ENCODE measurements at regions not wholly inside any gene's neighbourhood (a gene's known extent, or its start where the extent isn't known, plus 50 kb on each side); places are given as distances from the start of the nearest gene placed in this dataset.

DNA sequence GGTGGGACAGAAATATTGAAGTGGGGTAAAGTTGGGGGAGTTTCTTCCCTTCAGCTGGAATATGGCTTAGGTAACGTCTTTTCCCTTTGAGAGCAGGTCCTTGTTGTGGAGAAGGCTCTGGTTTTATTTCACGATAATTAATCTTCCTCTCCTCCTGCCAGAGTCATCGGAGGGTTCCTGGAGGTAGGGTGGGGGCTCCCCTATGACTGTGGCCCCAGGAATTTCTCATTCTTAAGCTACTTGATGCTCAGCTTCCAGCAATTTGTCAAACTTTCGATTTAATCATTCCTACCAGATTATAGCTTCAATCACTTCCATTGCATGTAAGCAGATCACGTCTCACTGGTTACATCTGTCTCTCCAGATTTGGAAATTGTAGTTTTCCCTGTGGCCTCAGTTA lies 242.8 kb upstream of the PLET1 start:
- TF ChIP-seq, protein P1, sequence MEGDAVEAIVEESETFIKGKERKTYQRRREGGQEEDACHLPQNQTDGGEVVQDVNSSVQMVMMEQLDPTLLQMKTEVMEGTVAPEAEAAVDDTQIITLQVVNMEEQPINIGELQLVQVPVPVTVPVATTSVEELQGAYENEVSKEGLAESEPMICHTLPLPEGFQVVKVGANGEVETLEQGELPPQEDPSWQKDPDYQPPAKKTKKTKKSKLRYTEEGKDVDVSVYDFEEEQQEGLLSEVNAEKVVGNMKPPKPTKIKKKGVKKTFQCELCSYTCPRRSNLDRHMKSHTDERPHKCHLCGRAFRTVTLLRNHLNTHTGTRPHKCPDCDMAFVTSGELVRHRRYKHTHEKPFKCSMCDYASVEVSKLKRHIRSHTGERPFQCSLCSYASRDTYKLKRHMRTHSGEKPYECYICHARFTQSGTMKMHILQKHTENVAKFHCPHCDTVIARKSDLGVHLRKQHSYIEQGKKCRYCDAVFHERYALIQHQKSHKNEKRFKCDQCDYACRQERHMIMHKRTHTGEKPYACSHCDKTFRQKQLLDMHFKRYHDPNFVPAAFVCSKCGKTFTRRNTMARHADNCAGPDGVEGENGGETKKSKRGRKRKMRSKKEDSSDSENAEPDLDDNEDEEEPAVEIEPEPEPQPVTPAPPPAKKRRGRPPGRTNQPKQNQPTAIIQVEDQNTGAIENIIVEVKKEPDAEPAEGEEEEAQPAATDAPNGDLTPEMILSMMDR (IDR thresholded peaks at IDR 0.05; ENCODE audit: control insufficient read depth, insufficient read depth, low read depth, low read length, missing control alignments), result no peak
- no peak for DNase-seq (ENCODE audit: low read depth)
- no peak overlapping the region for H3K4me3 ChIP-seq (ENCODE audit: control insufficient read depth, low read depth, low read length)

GRCh38 chr11:112504056-112504455 lies 243.4 kb upstream of the PLET1 start:
- no peak for DNase-seq (ENCODE audit: low read depth)
- no peak overlapping the region for H3K4me3 ChIP-seq (ENCODE audit: control insufficient read depth, low read depth, low read length)
- TF ChIP-seq, protein P1 (IDR thresholded peaks at IDR 0.05; ENCODE audit: control insufficient read depth, insufficient read depth, low read depth, low read length, missing control alignments), result no peak

GRCh38 chr11:112506852-112507251 lies 246.2 kb upstream of the PLET1 start:
- TF ChIP-seq, protein P1 (IDR thresholded peaks at IDR 0.05; ENCODE audit: control insufficient read depth, insufficient read depth, low read depth, low read length, missing control alignments), result no peak
- H3K4me3 ChIP-seq (ENCODE audit: control insufficient read depth, low read depth, low read length), result no peak overlapping the region
- DNase-seq (ENCODE audit: low read depth), result no peak

- no peak overlapping the region for H3K4me3 ChIP-seq (ENCODE audit: control insufficient read depth, low read depth, low read length)
- TF ChIP-seq, protein P1 (IDR thresholded peaks at IDR 0.05; ENCODE audit: control insufficient read depth, insufficient read depth, low read depth, low read length, missing control alignments), result no peak
- no peak for DNase-seq (ENCODE audit: low read depth)
Observed at GRCh38 chr11:112507281-112507680, 246.6 kb upstream of the PLET1 start.

- no peak for DNase-seq (ENCODE audit: low read depth)
- H3K4me3 ChIP-seq (ENCODE audit: control insufficient read depth, low read depth, low read length), result no peak overlapping the region
- TF ChIP-seq, protein P1 (IDR thresholded peaks at IDR 0.05; ENCODE audit: control insufficient read depth, insufficient read depth, low read depth, low read length, missing control alignments), result no peak
Observed at GRCh38 chr11:112508750-112509149, 248.1 kb upstream of the PLET1 start.

- H3K4me3 ChIP-seq (ENCODE audit: control insufficient read depth, low read depth, low read length), result no peak overlapping the region
- DNase-seq (ENCODE audit: low read depth), result no peak
- TF ChIP-seq, protein P1 (IDR thresholded peaks at IDR 0.05; ENCODE audit: control insufficient read depth, insufficient read depth, low read depth, low read length, missing control alignments), result no peak
Observed at GRCh38 chr11:112509300-112509699, 248.6 kb upstream of the PLET1 start.

GRCh38 chr11:112511271-112511670 lies 250.6 kb upstream of the PLET1 start:
- no peak for DNase-seq (ENCODE audit: low read depth)
- TF ChIP-seq, protein P1 (IDR thresholded peaks at IDR 0.05; ENCODE audit: control insufficient read depth, insufficient read depth, low read depth, low read length, missing control alignments), result no peak
- H3K4me3 ChIP-seq (ENCODE audit: control insufficient read depth, low read depth, low read length), result no peak overlapping the region
